A673 (cell line): ENCODE measurements at regions not wholly inside any gene's neighbourhood (a gene's known extent, or its start where the extent isn't known, plus 50 kb on each side); places are given as distances from the start of the nearest gene placed in this dataset.

Experiments used
- BruUV-seq: library from RNA; stranded (reverse); fragments of 400-500 nt; replicated peaks from 2 replicates; lab custom pipeline; 2021; lab: Mats Ljungman, UMichigan
- CTCF ChIA-PET: fragments of 300-600 bp; sonication (Branson Sonifier 250); formaldehyde crosslinking; loops from one replicate; lab custom pipeline; 2022; ENCODE audit warnings: antibody characterized with exemption; lab: Charles Lee
- POLR2A ChIA-PET: fragments of 300-600 bp; sonication (Branson Sonifier 250); formaldehyde crosslinking; loops from one replicate; lab custom pipeline; 2022; ENCODE audit warnings: antibody characterized with exemption; ENCODE audit not compliant: low non-redundant PET; lab: Charles Lee
- DNase-seq: peaks from one replicate; pipeline ENCODE4 v3.0.0-alpha.2; 2015; ENCODE audit warnings: low spot score
- H3K27ac ChIP-seq: fragments of 200-600 bp; sonication (generic); 2 replicates; pipeline ENCODE4 v1.5.1; 2016; ENCODE audit warnings: mixed run types, low read depth, mild to moderate bottlenecking, mixed read lengths, antibody characterized with exemption, low read length; ENCODE audit not compliant: poor library complexity, severe bottlenecking
- H3K27me3 ChIP-seq: fragments of 200-600 bp; sonication (generic); replicated peaks from 2 replicates; pipeline ENCODE4 v1.6.1; 2017; ENCODE audit warnings: mixed run types, low read depth, mild to moderate bottlenecking, mixed read lengths, antibody characterized with exemption, low read length; ENCODE audit not compliant: insufficient read depth, poor library complexity
- H3K36me3 ChIP-seq: fragments of 200-600 bp; sonication (generic); 2 replicates; pipeline ENCODE4 v1.6.1; 2016; ENCODE audit warnings: mixed run types, mild to moderate bottlenecking, mixed read lengths, antibody characterized with exemption, low read length; ENCODE audit not compliant: insufficient read depth, poor library complexity, severe bottlenecking
- H3K4me1 ChIP-seq: fragments of 200-600 bp; sonication (generic); 2 replicates; pipeline ENCODE4 v1.6.1; 2017; ENCODE audit warnings: mixed run types, mild to moderate bottlenecking, mixed read lengths, antibody characterized with exemption, low read length; ENCODE audit not compliant: insufficient read depth, poor library complexity, severe bottlenecking
- H3K4me3 ChIP-seq: fragments of 200-600 bp; sonication (generic); 2 replicates; pipeline ENCODE4 v1.5.1; 2016; ENCODE audit warnings: low read depth, mixed run types, mild to moderate bottlenecking, mixed read lengths, low read length; ENCODE audit not compliant: poor library complexity, severe bottlenecking
- H3K9me3 ChIP-seq: fragments of 200-600 bp; sonication (generic); 2 replicates; pipeline ENCODE4 v1.6.1; 2016; ENCODE audit warnings: mixed run types, low read depth, mild to moderate bottlenecking, mixed read lengths, antibody characterized with exemption, low read length; ENCODE audit not compliant: poor library complexity, severe bottlenecking
- CTCF ChIP-seq: fragments of 300-800, 200-600 bp; sonication (generic); conservative IDR thresholded peaks from 2 replicates; pipeline ENCODE4 v1.5.1; 2017; ENCODE audit warnings: low read depth, mild to moderate bottlenecking, antibody characterized with exemption, low read length, moderate library complexity, mixed read lengths
- EZH2 ChIP-seq: fragments of 200-600 bp; sonication (generic); IDR thresholded peaks from 2 replicates; pipeline ENCODE4 v1.6.1; 2017; ENCODE audit warnings: borderline replicate concordance, low read depth, mild to moderate bottlenecking, mixed read lengths, antibody characterized with exemption, low read length; ENCODE audit not compliant: poor library complexity, severe bottlenecking
- intact Hi-C: fragments of 100-400 bp; cut with micrococcal nuclease; formaldehyde crosslinking; loops from one replicate; pipeline ENCODE4 v1.10.0; 2022; ENCODE audit not compliant: unreplicated experiment

- H3K27ac ChIP-seq, result no peak overlapping the region
- no peaks in the 10 kb centered on the region for H3K9me3 ChIP-seq
- POLR2A ChIA-PET, result no interaction called here
Measured at GRCh38 chr12:66984077-66984476, 285.1 kb upstream of the CAND1 start.

GRCh38 chr12:66984962-66985361 lies 284.2 kb upstream of the CAND1 start:
- no peak overlapping the region for H3K4me3 ChIP-seq
- no peak for DNase-seq
- no peak for TF ChIP-seq EZH2
- no peak for TF ChIP-seq CTCF
- peaks cover 2% of the 10 kb centered on the region for H3K27me3 ChIP-seq
- H3K4me1 ChIP-seq, result no peaks in the 10 kb centered on the region
- BruUV-seq, result no TSS peak
- CTCF ChIA-PET, result no interaction called here
- intact Hi-C loops, result no loop called here
- H3K9me3 ChIP-seq, result no peaks in the 10 kb centered on the region
- no peak overlapping the region for H3K27ac ChIP-seq
- no peaks in the 10 kb centered on the region for H3K36me3 ChIP-seq
- POLR2A ChIA-PET, result no interaction called here

More at GRCh38 chr12:66984077-66984476, 285.1 kb upstream of the CAND1 start:
- H3K36me3 ChIP-seq, result no peaks in the 10 kb centered on the region
- intact Hi-C loops, result no loop called here
- BruUV-seq, result no TSS peak
- no peak overlapping the region for H3K4me3 ChIP-seq
- H3K27me3 ChIP-seq, result peaks cover 7% of the 10 kb centered on the region
- no peak for DNase-seq
- TF ChIP-seq CTCF (no peak), EZH2 (no peak)
- H3K4me1 ChIP-seq, result no peaks in the 10 kb centered on the region
- CTCF ChIA-PET, result no interaction called here

GRCh38 chr12:66999141-66999540 lies 270.0 kb upstream of the CAND1 start:
- POLR2A ChIA-PET, result no interaction called here
- intact Hi-C loops, result no loop called here
- H3K4me3 ChIP-seq, result no peak overlapping the region
- peaks cover 33% of the 10 kb centered on the region for H3K27me3 ChIP-seq
- H3K36me3 ChIP-seq, result no peaks in the 10 kb centered on the region
- H3K4me1 ChIP-seq, result no peaks in the 10 kb centered on the region
- no TSS peak for BruUV-seq
- no peak overlapping the region for H3K27ac ChIP-seq
- CTCF ChIA-PET, result no interaction called here
- TF ChIP-seq EZH2 (no peak), CTCF (no peak)
- DNase-seq, result no peak
- H3K9me3 ChIP-seq, result no peaks in the 10 kb centered on the region
